DOHH2 (cell line): ENCODE measurements at regions not wholly inside any gene's neighbourhood (a gene's known extent, or its start where the extent isn't known, plus 50 kb on each side); places are given as distances from the start of the nearest gene placed in this dataset.

Source experiments
- H3F3A ChIP-seq: fragments of 200-600 bp; sonication (generic), shearing (Covaris generic); 2 replicates; pipeline ENCODE4 v1.6.0; 2016; ENCODE audit warnings: antibody characterized with exemption, mild to moderate bottlenecking; ENCODE audit not compliant: control insufficient read depth, insufficient read depth
- H3K27ac ChIP-seq: fragments of 200-600 bp; sonication (generic); 2 replicates; pipeline ENCODE4 v1.5.1; 2014; ENCODE audit warnings: low read depth, mild to moderate bottlenecking, low read length, moderate library complexity
- H3K27me3 ChIP-seq: fragments of 200-600 bp; sonication (generic); 2 replicates; pipeline ENCODE4 v1.6.1; 2014; ENCODE audit warnings: mild to moderate bottlenecking, low read length, mixed read lengths; ENCODE audit not compliant: control insufficient read depth
- H3K36me3 ChIP-seq: fragments of 200-600 bp; sonication (generic); 2 replicates; pipeline ENCODE4 v1.6.1; 2014; ENCODE audit warnings: mild to moderate bottlenecking, low read length, moderate library complexity, mixed read lengths; ENCODE audit not compliant: control insufficient read depth
- H3K4me1 ChIP-seq: fragments of 200-600 bp; sonication (generic); 2 replicates; pipeline ENCODE4 v1.6.1; 2014; ENCODE audit warnings: mild to moderate bottlenecking, low read length, mixed read lengths; ENCODE audit not compliant: control insufficient read depth
- H3K4me2 ChIP-seq: fragments of 200-600 bp; sonication (generic); 2 replicates; pipeline ENCODE4 v1.6.0; 2014; ENCODE audit warnings: mild to moderate bottlenecking, low read length, moderate library complexity
- H3K4me3 ChIP-seq: fragments of 200-600 bp; sonication (generic); 2 replicates; pipeline ENCODE4 v1.5.1; 2014; ENCODE audit warnings: mild to moderate bottlenecking, low read length, mixed read lengths
- H3K79me2 ChIP-seq: fragments of 200-600 bp; sonication (generic); 2 replicates; pipeline ENCODE4 v1.6.1; 2014; ENCODE audit warnings: mild to moderate bottlenecking, low read length, mixed read lengths; ENCODE audit not compliant: control insufficient read depth
- H3K9me2 ChIP-seq: fragments of 200-600 bp; sonication (generic); replicated peaks from 2 replicates; pipeline ENCODE4 v1.6.1; 2014; ENCODE audit warnings: mild to moderate bottlenecking, low read length, mixed read lengths; ENCODE audit not compliant: control insufficient read depth
- H3K9me3 ChIP-seq: fragments of 200-600 bp; sonication (generic); 2 replicates; pipeline ENCODE4 v1.6.1; 2014; ENCODE audit warnings: antibody characterized with exemption, low read length, mixed read lengths; ENCODE audit not compliant: control insufficient read depth, insufficient read depth
- H4K20me1 ChIP-seq: fragments of 200-600 bp; sonication (generic); 2 replicates; pipeline ENCODE4 v1.6.0; 2014; ENCODE audit warnings: low read depth, mild to moderate bottlenecking, antibody characterized with exemption, low read length, moderate library complexity; ENCODE audit not compliant: control insufficient read depth, insufficient read depth
- EZH2phosphoT487 ChIP-seq: fragments of 200-600 bp; sonication (generic); IDR thresholded peaks from 2 replicates; pipeline ENCODE4 v1.6.1; 2017; ENCODE audit warnings: borderline replicate concordance, mild to moderate bottlenecking, antibody characterized with exemption, low read length, moderate library complexity, mixed read lengths
- TF ChIP-seq, protein P1 (sequence below): fragments of 200-600 bp; sonication (generic); IDR thresholded peaks from one replicate; pipeline ENCODE4 v1.5.1; 2014; ENCODE audit warnings: antibody characterized with exemption, mild to moderate bottlenecking, low read depth, low read length; ENCODE audit not compliant: poor library complexity, severe bottlenecking

GRCh38 chr2:64401529-64401880 lies 52.5 kb upstream of the LGALSL start:
- Histone ChIP-seq H3K4me1 (peaks cover 8% of the 10 kb centered on the region), H3K79me2 (no peaks in the 10 kb centered on the region), H3F3A (no peaks in the 10 kb centered on the region), H3K4me3 (no peak overlapping the region), H3K36me3 (no peaks in the 10 kb centered on the region), H3K9me3 (no peaks in the 10 kb centered on the region), H3K27ac (no peak overlapping the region), H3K27me3 (0 out of 2 replicates have a peak, but pooled peaks cover 2% of the 10 kb centered on the region), H3K4me2 (no peak overlapping the region), H3K9me2 (no peaks in the 10 kb centered on the region), H4K20me1 (no peaks in the 10 kb centered on the region)
- TF ChIP-seq, protein P1, sequence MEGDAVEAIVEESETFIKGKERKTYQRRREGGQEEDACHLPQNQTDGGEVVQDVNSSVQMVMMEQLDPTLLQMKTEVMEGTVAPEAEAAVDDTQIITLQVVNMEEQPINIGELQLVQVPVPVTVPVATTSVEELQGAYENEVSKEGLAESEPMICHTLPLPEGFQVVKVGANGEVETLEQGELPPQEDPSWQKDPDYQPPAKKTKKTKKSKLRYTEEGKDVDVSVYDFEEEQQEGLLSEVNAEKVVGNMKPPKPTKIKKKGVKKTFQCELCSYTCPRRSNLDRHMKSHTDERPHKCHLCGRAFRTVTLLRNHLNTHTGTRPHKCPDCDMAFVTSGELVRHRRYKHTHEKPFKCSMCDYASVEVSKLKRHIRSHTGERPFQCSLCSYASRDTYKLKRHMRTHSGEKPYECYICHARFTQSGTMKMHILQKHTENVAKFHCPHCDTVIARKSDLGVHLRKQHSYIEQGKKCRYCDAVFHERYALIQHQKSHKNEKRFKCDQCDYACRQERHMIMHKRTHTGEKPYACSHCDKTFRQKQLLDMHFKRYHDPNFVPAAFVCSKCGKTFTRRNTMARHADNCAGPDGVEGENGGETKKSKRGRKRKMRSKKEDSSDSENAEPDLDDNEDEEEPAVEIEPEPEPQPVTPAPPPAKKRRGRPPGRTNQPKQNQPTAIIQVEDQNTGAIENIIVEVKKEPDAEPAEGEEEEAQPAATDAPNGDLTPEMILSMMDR = no peak

GRCh38 chr2:64402876-64403275 lies 51.1 kb upstream of the LGALSL start:
- H3K9me2 ChIP-seq = no peaks in the 10 kb centered on the region
- peaks cover 8% of the 10 kb centered on the region for H3K4me1 ChIP-seq
- no peaks in the 10 kb centered on the region for H3F3A ChIP-seq
- H3K4me3 ChIP-seq = no peak overlapping the region
- H3K4me2 ChIP-seq = no peak overlapping the region
- no peaks in the 10 kb centered on the region for H3K9me3 ChIP-seq
- H4K20me1 ChIP-seq = no peaks in the 10 kb centered on the region
- no peak for TF ChIP-seq EZH2phosphoT487
- TF ChIP-seq, protein P1 = no peak
- H3K27me3 ChIP-seq = 0 out of 2 replicates have a peak, but pooled peaks cover 2% of the 10 kb centered on the region
- H3K36me3 ChIP-seq = no peaks in the 10 kb centered on the region
- H3K79me2 ChIP-seq = no peaks in the 10 kb centered on the region
- H3K27ac ChIP-seq = no peak overlapping the region

DNA sequence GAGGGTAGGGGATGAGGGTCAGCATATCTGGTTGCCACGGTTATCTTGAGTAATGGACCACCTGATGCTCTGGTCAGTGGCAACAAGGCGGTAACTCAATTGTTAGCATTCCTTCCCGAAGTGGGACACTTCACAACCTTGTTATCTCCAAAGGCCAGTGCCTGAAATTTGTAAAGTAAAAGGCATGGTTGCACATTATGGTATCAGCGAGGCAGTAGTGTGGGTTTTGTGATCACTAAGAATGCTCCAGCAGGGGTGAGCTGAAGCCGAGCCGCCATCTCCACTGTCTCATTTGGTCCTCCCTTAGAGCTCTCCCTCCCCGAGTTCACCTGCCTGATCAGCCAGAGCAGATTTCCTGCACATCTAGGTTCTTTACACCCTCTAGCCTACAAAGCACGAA lies 50.5 kb upstream of the LGALSL start:
- no peak overlapping the region for H3K4me2 ChIP-seq
- H3K27me3 ChIP-seq = 0 out of 2 replicates have a peak, but pooled peaks cover 2% of the 10 kb centered on the region

More for the DNA sequence above, 50.5 kb upstream of the LGALSL start:
- no peaks in the 10 kb centered on the region for H3F3A ChIP-seq
- H3K79me2 ChIP-seq = no peaks in the 10 kb centered on the region
- H3K9me2 ChIP-seq = no peaks in the 10 kb centered on the region
- H3K4me1 ChIP-seq = peaks cover 8% of the 10 kb centered on the region
- no peak overlapping the region for H3K4me3 ChIP-seq
- no peak overlapping the region for H3K27ac ChIP-seq
- no peaks in the 10 kb centered on the region for H4K20me1 ChIP-seq
- H3K36me3 ChIP-seq = no peaks in the 10 kb centered on the region
- no peaks in the 10 kb centered on the region for H3K9me3 ChIP-seq
- TF ChIP-seq, protein P1 = no peak
- TF ChIP-seq EZH2phosphoT487 = no peak
